Gastroesophageal sphincter (tissue), 3 donors: ENCODE measurements at regions not wholly inside any gene's neighbourhood (a gene's known extent, or its start where the extent isn't known, plus 50 kb on each side); places are given as distances from the start of the nearest gene placed in this dataset.

Experiments
- EP300 ChIP-seq: sonication (generic); formaldehyde crosslinking; IDR thresholded peaks from one replicate; pipeline ENCODE4 v1.6.1; 2017; ENCODE audit warnings: antibody characterized with exemption, mild to moderate bottlenecking
- POLR2A ChIP-seq, 2 donors: fragments of 450-650 bp; IDR thresholded peaks; one replicate each; pipeline ENCODE4 v1.6.1; 2017; ENCODE audit warnings: antibody characterized with exemption in 2 of 2, mild to moderate bottlenecking in 2 of 2, moderate library complexity in 1 of 2
- POLR2AphosphoS5 ChIP-seq: sonication (generic); formaldehyde crosslinking; IDR thresholded peaks from one replicate; pipeline ENCODE4 v1.6.1; 2017; ENCODE audit warnings: antibody characterized with exemption
- TF ChIP-seq, protein P1 (sequence below), 4 experiments: fragments of 200-600 bp in 2 of 4; fragments of 450-650 bp in 2 of 4; sonication (generic) in 1 of 4; IDR thresholded peaks; one replicate each; pipeline ENCODE4 v1.5.1; 2017 to 2019; ENCODE audit warnings: antibody characterized with exemption in 4 of 4, mild to moderate bottlenecking in 2 of 4, moderate library complexity in 2 of 4

DNA sequence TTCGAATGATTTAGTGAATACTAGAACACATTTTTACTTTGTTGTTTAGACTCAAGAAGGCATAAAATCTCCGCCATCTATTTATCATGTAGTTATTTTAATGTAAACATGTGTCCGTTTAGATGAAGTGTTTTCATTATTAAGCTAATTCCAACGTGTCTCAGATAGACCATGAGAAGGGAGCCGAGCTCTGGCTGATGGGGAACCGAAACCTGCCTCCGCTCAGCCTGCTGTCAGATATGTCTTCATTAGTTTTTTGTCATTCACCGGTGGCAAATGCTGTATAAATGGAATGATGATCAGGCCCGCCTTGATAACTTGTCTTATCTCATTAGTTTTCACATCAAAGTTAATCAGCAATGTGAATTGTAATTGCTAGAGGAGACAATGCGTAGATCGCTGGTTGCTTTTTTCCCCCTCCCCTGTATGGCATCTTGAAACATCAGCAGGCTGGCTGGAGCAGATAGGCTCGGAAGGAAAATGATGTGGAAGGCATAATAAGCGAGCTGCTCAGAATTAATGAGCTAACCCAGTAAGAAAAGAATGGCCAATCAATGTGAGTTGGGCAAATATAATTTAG is 136.4 kb downstream of the LINC00237 start:
- TF ChIP-seq, protein P1, sequence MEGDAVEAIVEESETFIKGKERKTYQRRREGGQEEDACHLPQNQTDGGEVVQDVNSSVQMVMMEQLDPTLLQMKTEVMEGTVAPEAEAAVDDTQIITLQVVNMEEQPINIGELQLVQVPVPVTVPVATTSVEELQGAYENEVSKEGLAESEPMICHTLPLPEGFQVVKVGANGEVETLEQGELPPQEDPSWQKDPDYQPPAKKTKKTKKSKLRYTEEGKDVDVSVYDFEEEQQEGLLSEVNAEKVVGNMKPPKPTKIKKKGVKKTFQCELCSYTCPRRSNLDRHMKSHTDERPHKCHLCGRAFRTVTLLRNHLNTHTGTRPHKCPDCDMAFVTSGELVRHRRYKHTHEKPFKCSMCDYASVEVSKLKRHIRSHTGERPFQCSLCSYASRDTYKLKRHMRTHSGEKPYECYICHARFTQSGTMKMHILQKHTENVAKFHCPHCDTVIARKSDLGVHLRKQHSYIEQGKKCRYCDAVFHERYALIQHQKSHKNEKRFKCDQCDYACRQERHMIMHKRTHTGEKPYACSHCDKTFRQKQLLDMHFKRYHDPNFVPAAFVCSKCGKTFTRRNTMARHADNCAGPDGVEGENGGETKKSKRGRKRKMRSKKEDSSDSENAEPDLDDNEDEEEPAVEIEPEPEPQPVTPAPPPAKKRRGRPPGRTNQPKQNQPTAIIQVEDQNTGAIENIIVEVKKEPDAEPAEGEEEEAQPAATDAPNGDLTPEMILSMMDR (IDR thresholded peaks at IDR 0.05), result no peak
- TF ChIP-seq POLR2A (IDR thresholded peaks at IDR 0.05) (no peak), POLR2AphosphoS5 (no peak), EP300 (no peak)
